NCI-H1092 (cell line): ENCODE measurements at regions not wholly inside any gene's neighbourhood (a gene's known extent, or its start where the extent isn't known, plus 50 kb on each side); places are given as distances from the start of the nearest gene placed in this dataset.

ENCODE experiments used
- DNase-seq: peaks from one replicate; lab custom pipeline; 2025; lab: John Stamatoyannopoulos, UW

DNA sequence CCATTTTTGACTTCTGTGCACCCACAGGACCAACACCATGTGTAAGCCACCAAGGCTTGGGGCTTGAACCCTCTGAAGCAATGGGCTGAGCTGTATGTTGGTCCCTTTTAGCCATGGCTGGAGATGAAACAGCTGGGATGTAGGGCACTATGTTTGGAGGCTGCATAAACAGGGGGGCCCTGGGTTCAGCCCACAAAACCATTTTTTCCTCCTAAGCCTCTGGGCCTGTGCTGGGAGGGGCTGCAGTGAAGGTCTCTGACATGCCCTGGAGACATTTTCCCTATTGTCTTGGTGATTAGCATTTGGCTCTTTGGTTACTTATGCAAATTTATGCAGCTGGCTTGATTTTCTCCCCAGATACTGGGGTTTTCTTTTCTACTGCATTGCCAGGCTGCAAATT lies 144.9 kb downstream of the ZNF326 start:
- DNase-seq, result no peak

GRCh38 chr1:90135286-90135685 lies 140.4 kb downstream of the ZNF326 start:
- no peak for DNase-seq

GRCh38 chr1:90134175-90134955 lies 139.5 kb downstream of the ZNF326 start:
- DNase-seq, result no peak

GRCh38 chr1:90133133-90133532 lies 138.2 kb downstream of the ZNF326 start:
- DNase-seq, result peak; percentile 55

DNA sequence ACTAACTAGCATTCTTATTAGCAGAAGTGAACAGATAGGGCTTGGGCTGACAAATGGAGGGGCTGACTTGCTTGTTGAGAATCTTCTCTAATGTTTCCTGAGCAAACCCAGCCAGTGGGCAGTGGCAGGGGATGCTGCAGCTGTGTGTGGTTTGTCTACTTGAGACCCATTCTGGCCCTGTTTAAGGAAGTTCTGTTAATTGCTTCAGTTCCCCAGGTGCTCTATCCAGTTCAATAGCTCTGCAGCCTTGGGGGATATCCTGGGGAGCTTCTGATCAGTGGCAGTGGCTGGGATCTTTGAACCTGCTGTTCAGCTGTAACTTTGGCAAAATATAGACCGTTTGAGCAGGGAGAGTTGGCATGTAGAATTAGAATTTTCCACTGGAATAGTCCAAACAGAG lies 137.4 kb downstream of the ZNF326 start:
- DNase-seq, result no peak

GRCh38 chr1:90127288-90127953 lies 132.5 kb downstream of the ZNF326 start:
- DNase-seq, result no peak

GRCh38 chr1:90126834-90127233 lies 131.9 kb downstream of the ZNF326 start:
- no peak for DNase-seq

DNA sequence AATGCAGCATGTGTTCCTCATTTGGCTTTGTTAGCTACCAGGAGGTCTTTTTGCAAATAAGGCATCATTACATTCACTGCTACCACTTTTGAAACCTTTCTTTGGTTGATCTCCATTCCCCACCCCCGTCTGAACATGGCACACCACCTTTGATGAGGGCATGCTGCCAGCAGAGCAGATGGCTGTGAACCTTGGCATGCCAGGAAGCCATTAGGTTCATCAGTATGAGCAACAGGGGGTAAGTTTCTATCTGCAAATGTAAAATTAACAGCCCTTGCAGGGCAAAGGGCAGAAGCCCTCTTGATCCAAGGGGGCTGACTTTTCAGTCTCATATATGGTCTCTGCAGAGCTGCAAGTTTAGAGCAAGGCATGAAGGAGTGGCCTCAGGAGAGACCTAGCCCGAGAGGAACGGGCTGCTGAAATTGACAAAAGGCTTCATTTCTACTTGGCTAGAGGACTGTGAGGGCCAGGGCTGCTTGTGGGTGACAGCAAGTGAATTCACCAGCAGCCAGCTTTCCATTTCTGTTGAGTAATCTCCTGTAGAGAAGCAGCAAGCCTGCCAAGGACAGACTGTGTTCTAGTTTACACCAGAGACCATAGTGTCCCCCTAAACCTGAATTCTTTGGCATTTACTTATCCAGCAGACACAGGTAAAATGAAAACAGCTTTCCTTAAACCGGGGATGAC lies 127.9 kb downstream of the ZNF326 start:
- peak; percentile 81 for DNase-seq

- DNase-seq, result peak; percentile 63
Observed at GRCh38 chr1:90114521-90115141, 119.7 kb downstream of the ZNF326 start.

DNA sequence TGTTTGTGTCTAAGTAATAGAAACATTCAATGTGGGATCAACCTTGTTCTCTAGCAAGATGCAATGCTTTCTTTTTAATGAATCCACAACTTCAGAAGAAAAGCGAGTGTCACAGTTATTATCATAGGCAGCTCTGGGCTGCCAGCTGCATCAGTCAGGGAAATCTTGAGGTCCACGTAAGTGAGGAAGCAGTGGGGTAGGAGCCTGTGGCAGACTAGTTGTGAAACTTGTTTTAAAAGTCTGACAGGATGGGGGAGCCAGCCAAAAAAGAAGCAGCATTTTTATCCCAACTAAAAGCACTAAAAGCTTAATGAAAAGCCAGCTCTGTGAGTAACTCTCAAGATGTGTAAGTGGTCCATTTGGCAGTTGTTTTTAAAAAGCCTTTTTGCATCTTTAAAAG lies 113.1 kb downstream of the ZNF326 start:
- DNase-seq, result no peak

- DNase-seq, result no peak
Observed at GRCh38 chr1:90106311-90106710, 111.4 kb downstream of the ZNF326 start.

DNA sequence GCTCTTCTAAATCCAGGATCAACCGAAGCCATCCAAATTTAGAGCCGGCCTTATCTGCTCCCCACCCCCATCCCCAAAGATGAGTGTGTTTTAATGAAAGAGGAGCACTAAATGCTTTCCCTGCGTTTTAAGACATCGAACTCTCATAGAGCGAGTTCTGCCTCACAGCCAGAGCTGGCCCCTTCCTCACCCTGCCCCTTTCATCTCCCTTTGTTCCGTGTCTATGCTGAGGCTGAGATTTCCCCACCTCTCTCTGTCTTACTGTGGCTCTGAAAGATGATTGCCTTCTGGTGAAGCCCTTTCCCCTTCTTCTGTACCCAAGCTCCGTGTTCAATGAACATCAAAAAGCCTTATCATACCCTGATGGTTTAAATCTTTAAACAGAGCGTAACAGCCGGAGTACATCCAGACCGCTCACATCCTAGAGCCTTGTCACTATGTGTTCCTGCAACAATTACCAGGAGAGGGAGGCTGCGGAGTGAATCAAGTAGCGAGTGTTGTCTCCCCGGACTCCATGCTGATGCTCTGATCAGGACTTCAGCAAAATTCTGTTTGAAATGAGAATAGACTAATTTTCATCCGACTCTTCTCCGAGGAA lies 110.1 kb downstream of the ZNF326 start:
- DNase-seq, result no peak

DNA sequence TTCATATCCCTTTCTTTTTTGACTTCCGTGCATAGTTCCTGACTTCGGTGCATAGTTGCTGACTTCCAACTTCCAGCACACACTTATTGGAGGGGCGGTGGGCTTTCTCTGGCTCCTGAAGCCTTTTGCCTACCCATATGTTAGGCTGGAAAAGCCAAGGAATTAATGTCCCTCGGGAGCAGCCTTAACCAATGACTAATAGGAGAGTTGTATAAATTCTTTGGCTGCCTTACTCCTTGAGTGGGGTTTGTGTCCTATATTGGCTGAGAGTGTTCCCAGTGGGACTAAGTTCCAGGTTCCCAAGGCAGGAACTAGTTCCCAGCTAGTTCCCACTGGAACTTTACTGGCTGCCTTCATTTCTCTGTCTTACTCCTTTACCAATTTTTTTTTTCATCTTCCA lies 105.7 kb downstream of the ZNF326 start:
- DNase-seq, result no peak

GRCh38 chr1:90092441-90092840 lies 97.5 kb downstream of the ZNF326 start:
- no peak for DNase-seq
